M059J (cell line): ENCODE measurements at regions not wholly inside any gene's neighbourhood (a gene's known extent, or its start where the extent isn't known, plus 50 kb on each side); places are given as distances from the start of the nearest gene placed in this dataset.
"Not testable (repeated sequence)": the region's sequence is repeated elsewhere in the genome, so short reads cannot be mapped to it uniquely, and the experiment has no call there.

Experiments
- DNase-seq: peaks from one replicate; pipeline ENCODE4 v3.0.0-alpha.2; 2012; ENCODE audit warnings: low read depth

DNA sequence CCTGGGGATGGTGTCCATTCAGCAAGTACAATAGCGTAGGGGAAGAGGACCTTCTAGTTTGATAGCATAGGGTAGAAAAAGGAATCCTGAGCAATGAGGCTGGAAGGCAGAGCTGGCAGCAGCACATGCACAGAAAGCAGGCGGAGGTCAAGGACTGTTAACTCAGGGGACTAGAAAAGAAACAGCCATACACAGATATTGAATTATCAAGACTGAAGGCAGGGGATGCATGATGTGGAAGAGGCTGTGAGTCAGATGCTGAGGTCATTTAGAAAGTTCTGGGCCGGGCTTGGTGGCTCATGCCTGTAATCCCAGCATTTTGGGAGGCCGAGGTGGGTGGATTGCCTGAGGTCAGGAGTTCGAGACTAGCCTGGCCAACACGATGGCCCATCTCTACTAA, 65.6 kb downstream of the OPTC start:
- peak; percentile 86 for DNase-seq

DNA sequence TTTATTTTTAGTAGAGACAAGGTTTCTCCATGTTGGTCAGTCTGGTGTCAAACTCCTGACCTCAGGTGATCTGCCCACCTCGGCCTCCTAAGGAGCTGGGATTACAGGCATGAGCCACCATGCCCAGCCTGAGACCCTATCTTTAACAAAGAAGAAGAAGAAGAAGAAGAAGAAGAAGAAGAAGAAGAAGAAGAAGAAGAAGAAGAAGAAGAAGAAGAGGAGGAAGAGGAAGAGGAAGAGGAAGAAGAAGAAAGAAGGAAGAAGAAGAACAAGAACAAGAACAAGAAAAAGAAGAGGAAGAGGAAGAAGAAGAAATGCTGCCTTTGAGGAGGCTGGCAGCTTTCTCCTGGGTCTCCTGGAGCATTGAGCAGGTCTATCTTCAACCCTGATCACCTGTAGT, 64.9 kb upstream of the ATP2B4 start:
- DNase-seq = not testable (repeated sequence)

- DNase-seq = no peak
Measured at GRCh38 chr1:203563291-203563690, 63.3 kb upstream of the ATP2B4 start.

DNA sequence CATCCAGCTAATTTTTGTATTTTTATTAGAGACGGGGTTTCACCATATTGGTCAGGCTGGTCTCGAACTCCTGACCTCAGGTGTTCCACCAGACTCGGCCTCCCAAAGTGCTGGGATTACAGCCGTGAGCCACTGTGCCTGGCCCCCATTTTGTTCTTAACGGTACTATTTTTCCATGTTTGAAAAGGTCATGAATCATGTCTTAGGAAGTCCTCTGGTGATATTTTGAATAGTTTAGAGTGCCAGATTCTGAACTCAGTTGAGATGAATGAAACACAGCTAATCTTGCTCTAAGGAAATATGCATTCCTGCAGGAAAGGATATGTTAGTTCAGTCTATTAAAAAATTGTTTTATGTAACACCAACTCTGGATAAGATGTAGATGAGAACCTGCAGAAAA, 62.6 kb upstream of the ATP2B4 start:
- DNase-seq = no peak

DNA sequence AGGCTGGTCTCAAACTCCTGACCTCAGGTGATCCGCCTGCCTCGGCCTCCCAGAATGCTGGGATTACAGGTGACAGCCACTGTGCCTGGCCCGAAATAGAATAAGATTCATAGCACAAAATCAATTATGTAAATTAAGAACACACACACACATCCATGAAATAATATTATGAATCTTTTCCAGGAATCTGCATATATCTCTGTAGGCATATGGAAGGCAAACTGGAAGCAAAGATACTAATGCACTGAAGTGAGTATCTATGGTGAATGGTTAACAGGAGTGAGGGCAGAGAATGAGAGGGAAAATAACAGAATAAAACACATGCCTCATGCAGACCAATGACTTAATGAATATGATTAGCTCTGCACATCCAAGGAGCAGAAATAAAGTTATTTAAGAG, 61.6 kb upstream of the ATP2B4 start:
- no peak for DNase-seq

GRCh38 chr1:203565981-203566380, 60.7 kb upstream of the ATP2B4 start:
- no peak for DNase-seq

DNA sequence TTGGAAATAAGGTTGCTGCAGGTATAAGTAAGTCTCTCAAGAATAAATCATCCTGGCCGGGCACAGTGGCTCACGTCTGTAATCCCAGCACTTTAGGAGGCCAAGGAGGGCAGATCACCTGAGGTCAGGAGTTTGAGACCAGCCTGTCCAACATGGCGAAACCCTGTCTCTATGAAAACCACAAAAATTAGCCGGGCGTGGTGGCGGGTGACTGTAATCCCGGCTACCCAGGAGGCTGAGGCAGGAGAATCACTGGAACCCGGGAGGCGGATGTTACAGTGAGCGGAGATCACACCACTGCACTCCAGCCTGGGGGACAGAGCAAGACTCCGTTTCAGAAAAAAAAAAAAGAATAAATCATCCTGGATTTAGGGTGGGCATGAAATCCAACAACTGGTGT, 59.7 kb upstream of the ATP2B4 start:
- DNase-seq = not testable (repeated sequence)

DNA sequence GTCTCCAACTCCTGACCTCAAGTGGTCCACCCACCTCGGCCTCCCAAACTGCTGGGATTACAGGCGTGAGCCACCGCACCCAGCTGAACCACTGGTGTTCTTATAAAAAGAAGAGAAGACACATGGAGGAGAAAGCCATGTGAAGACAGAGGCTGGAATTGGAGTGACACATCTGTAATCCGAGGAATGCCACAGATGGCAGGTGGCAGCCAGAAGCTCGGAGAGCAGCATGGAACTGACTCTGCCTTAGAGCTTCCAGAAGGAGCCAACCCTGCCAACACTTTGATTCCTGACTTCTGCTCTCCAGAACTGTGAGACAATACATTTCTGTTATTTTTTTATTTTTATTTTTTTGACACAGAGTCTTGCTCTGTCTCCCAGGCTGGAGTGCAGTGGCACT, 59.0 kb upstream of the ATP2B4 start:
- DNase-seq = no peak

DNA sequence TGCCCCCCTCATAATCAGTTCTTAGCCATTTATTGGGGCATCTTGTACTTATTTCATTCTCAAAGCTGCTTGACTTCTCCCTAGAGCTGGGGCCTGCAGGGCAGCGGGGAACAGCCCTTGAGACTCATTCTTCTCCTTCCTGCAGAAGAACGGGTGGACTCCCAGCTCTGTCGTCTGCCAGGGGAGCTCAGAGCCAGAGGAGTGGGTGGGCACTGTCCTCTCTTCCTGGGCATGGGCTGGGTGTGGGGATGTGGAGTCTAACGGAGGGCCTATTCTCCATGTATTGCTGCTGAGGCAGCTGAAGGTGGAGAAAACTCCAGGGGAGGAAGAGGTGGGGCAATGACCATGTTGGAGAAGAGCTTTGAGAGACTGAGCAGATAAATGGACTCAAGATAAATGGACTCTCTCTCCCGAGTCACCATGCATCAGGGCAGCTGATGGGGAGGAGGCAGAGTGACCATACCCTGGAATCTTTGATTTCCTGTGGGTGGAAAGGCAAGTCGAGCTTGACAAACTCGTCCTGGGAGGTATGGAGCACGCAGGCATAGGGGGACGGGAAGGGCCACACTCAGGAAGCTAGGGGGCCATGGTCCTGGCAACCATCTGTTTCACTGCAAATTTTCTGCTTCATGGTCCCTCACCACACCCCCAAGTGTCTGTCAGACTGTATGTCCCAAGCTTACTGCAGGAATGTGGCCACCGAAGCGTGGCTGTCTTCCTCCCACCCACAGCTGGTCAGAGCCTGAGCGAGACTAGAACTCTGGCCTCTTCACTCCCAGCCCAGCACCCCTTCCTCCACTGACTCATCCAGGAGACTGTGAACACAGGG, 56.9 kb upstream of the ATP2B4 start:
- DNase-seq = peak; percentile 85

GRCh38 chr1:203570805-203571204, 55.8 kb upstream of the ATP2B4 start:
- DNase-seq = peak; percentile 64

- DNase-seq = no peak
Measured at GRCh38 chr1:203571661-203572060, 55.0 kb upstream of the ATP2B4 start.

DNA sequence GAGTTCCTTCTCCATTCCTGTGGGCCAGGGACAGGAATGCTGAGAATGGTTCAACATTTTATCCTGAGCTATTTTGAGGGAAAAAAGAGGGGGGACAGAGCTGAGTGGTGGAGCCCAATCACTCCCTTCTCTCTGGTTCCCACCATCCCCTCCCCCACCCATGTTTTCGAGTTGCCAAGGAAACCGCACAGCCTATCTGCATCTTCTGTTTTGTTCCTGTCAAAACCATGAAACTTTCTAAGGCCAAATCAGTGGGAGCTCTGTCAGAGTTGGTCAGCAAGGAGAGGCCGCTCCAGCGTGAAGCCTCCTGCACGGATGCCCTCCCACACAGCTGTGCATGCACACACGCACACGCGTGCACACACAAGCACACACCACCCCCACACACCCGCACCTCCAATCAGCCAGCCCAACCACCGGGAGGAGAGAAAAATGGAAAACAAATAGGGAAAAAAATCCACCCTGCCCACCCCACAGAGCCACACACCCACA, 54.5 kb upstream of the ATP2B4 start:
- peak; percentile 42 for DNase-seq

DNA sequence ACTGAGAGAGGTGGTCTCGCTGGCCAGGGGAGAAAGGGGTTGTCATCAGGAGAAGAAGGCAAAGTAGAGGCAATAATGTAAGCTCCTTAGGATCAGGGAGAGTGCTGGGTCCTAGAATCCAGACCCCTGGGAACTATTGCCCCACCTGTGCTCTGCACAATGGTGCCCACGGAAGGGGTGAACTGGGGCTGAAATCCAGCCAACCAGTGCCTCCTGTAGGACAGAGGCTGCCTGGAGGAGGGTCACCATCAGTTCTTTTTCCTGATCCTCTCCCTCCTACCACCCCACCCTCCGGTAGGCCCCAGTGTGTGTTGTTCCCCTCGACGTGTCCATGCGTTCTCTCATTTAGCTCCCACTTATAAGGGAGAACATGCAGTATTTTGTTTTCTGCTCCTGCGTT, 52.9 kb upstream of the ATP2B4 start:
- no peak for DNase-seq
